T-helper 2 cell (primary cell): ENCODE measurements at regions not wholly inside any gene's neighbourhood (a gene's known extent, or its start where the extent isn't known, plus 50 kb on each side); places are given as distances from the start of the nearest gene placed in this dataset.
A peak's percentile ranks its signal among the peaks of the same experiment; 100 is the strongest.

Experiments used
- DNase-seq, 5 experiments: peaks; one replicate each; pipeline versions ENCODE4 v3.0.0 to v3.0.0-alpha.2; 2012 to 2022

GRCh38 chr7:36802459-36803135, 78.3 kb upstream of the AOAH start:
- no peak for DNase-seq

GRCh38 chr7:36796850-36797536, 72.7 kb upstream of the AOAH start:
- DNase-seq, result no peak

- DNase-seq, result no peak
Observed at GRCh38 chr7:36795451-36796021, 71.2 kb upstream of the AOAH start.

GRCh38 chr7:36794689-36795088, 70.4 kb upstream of the AOAH start:
- no peak for DNase-seq

- no peak for DNase-seq
Observed at GRCh38 chr7:36792421-36792820, 68.1 kb upstream of the AOAH start.

GRCh38 chr7:36790311-36790787, 66.1 kb upstream of the AOAH start:
- DNase-seq, result peak in 1 of 5 experiments; percentile 13

- peak in 2 of 5 experiments; percentile 47 to 57 for DNase-seq
Observed at GRCh38 chr7:36788825-36789470, 64.7 kb upstream of the AOAH start.

- DNase-seq, result peak in 2 of 5 experiments; percentile 75 to 92
Observed at GRCh38 chr7:36787933-36788378, 63.7 kb upstream of the AOAH start.

- DNase-seq, result peak in 4 of 5 experiments; percentile 14 to 95 (median 60)
Observed at GRCh38 chr7:36784991-36785940, 61.0 kb upstream of the AOAH start.

GRCh38 chr7:36781011-36781738, 56.9 kb upstream of the AOAH start:
- peak in 2 of 5 experiments; percentile 71 to 88 for DNase-seq

GRCh38 chr7:36777855-36778254, 53.6 kb upstream of the AOAH start:
- DNase-seq, result peak in 1 of 5 experiments; percentile 42

- peak in 3 of 5 experiments; percentile 5 to 93 (median 85) for DNase-seq
Observed at GRCh38 chr7:36777062-36777461, 52.8 kb upstream of the AOAH start.

GRCh38 chr7:36775676-36776075, 51.4 kb upstream of the AOAH start:
- DNase-seq, result no peak

GRCh38 chr7:36775061-36775620, 50.8 kb upstream of the AOAH start:
- peak in 1 of 5 experiments; percentile 24 for DNase-seq
